Adrenal gland (tissue), 9 donors: ENCODE measurements at regions not wholly inside any gene's neighbourhood (a gene's known extent, or its start where the extent isn't known, plus 50 kb on each side); places are given as distances from the start of the nearest gene placed in this dataset.

Experiments
- DNase-seq, 7 donors: peaks; one replicate each; pipeline ENCODE4 v3.0.0-alpha.2; 2019 to 2020
- H3K27ac ChIP-seq, 5 donors: fragments of 200-600 bp; sonication (generic) in 4 of 5; 1 replicate in 3 of 5; 2 replicates in 2 of 5; pipeline versions ENCODE4 v1.5.1 to v1.8.0; 2016 to 2020; ENCODE audit warnings: mild to moderate bottlenecking in 1 of 5
- H3K27me3 ChIP-seq: fragments of 200-600 bp; 2 replicates; pipeline ENCODE4 v1.8.0; 2021
- H3K36me3 ChIP-seq, 2 donors: fragments of 200-600 bp; replicated peaks in 1 of 2; 1 replicate in 1 of 2; 2 replicates in 1 of 2; pipeline versions ENCODE4 v1.5.1 to v1.8.0; 2018 to 2022
- H3K4me1 ChIP-seq, 2 donors: fragments of 200-600 bp; replicated peaks in 1 of 2; 1 replicate in 1 of 2; 2 replicates in 1 of 2; pipeline versions ENCODE4 v1.5.1 to v1.8.0; 2018 to 2021
- H3K4me3 ChIP-seq, 4 donors: fragments of 200-600 bp; sonication (generic) in 3 of 4; one replicate each; pipeline ENCODE4 v1.5.1; 2016 to 2018
- H3K9me3 ChIP-seq, 3 donors: fragments of 200-600 bp; sonication (generic) in 1 of 3; replicated peaks in 1 of 3; 1 replicate in 2 of 3; 2 replicates in 1 of 3; pipeline versions ENCODE4 v1.5.1 to v1.8.0; 2016 to 2021
- POLR2A ChIP-seq, 2 donors: fragments of 450-650 bp; IDR thresholded peaks; one replicate each; pipeline ENCODE4 v1.6.1; 2017; ENCODE audit warnings: antibody characterized with exemption in 2 of 2, mild to moderate bottlenecking in 2 of 2, moderate library complexity in 1 of 2
- WGBS, 4 donors: extraction: QIAGEN DNeasy Blood & Tissue Kit in 2 of 4; methylation state at CpG; one replicate each; pipeline versions ENCODE4 v1.1.5 to v1.1.7; 2013 to 2017; 5-methylcytosine and 5-hydroxymethylcytosine counted together
- intact Hi-C, 2 donors: fragments of 100-400 bp; cut with DNase I; formaldehyde crosslinking; loops; one replicate each; pipeline versions ENCODE4 v1.14.1 to v1.15.0; 2022 to 2023
- TF ChIP-seq, protein P1 (sequence below), 6 experiments: fragments of 450-650 bp in 4 of 6; fragments of 200-600 bp in 2 of 6; sonication (generic) in 1 of 6; IDR thresholded peaks; 1 replicate in 5 of 6; 2 replicates in 1 of 6; pipeline versions ENCODE4 v1.5.1 to v1.8.0; 2016 to 2021; ENCODE audit warnings: antibody characterized with exemption in 6 of 6, mild to moderate bottlenecking in 2 of 6, moderate library complexity in 1 of 6
- donor health status: healthy with polysubstance abuse.
- donor health status: Bipolar disorder and iron deficiency.
- donor health status: DM: yes; HTN: yes; CAD: no.
- donor health status: DM: no; HTN: no; CAD: no.
- donor health status: DM: no; HTN: no; CAD: no.

DNA sequence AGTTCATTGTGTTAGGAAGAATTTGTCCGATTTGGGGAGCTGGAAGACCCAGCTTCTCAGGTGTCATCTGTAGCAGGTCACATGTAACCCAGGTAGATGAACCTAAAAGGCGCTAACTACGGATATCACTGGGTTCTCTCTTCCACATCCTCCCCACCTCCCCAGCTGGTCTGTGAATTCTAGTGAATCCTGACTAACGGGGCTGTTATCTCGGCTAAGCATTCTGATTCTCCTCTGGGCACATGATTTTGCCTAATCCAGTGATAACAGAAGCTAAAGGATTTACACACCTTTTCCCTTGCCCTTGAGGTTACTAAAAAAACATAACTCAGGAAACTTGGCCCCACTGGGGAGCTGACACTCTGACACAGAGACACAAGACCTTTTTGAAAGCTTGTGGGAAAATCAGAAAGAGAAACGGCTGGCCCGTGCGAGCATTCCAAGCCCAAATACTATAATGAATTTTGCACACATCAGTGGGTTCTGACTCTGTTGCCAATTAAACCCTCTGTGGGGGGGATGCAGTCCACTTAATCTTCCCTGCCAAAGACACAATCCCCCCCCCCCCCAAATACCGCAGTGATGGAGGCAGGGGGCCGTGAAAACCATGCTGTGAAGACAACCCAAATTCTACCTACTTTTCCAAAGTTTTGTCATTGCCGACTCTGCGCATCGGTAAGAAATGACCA, 81.0 kb upstream of the FZD10 start:
- Histone ChIP-seq H3K27ac (no peak overlapping the region), H3K27me3 (no peaks in the 10 kb centered on the region), H3K4me3 (no peak overlapping the region), H3K36me3 (no peaks in the 10 kb centered on the region), H3K4me1 (no peaks in the 10 kb centered on the region), H3K9me3 (no peaks in the 10 kb centered on the region)
- TF ChIP-seq, protein P1, sequence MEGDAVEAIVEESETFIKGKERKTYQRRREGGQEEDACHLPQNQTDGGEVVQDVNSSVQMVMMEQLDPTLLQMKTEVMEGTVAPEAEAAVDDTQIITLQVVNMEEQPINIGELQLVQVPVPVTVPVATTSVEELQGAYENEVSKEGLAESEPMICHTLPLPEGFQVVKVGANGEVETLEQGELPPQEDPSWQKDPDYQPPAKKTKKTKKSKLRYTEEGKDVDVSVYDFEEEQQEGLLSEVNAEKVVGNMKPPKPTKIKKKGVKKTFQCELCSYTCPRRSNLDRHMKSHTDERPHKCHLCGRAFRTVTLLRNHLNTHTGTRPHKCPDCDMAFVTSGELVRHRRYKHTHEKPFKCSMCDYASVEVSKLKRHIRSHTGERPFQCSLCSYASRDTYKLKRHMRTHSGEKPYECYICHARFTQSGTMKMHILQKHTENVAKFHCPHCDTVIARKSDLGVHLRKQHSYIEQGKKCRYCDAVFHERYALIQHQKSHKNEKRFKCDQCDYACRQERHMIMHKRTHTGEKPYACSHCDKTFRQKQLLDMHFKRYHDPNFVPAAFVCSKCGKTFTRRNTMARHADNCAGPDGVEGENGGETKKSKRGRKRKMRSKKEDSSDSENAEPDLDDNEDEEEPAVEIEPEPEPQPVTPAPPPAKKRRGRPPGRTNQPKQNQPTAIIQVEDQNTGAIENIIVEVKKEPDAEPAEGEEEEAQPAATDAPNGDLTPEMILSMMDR (IDR thresholded peaks at IDR 0.05), result no peak
- TF ChIP-seq POLR2A (IDR thresholded peaks at IDR 0.05), result no peak
- no peak for DNase-seq
- intact Hi-C loops, result no loop called here
- WGBS, 4 donors, result 44 to 45% (median 44%) methylated on average over 13 of the region's 13 CpGs

DNA sequence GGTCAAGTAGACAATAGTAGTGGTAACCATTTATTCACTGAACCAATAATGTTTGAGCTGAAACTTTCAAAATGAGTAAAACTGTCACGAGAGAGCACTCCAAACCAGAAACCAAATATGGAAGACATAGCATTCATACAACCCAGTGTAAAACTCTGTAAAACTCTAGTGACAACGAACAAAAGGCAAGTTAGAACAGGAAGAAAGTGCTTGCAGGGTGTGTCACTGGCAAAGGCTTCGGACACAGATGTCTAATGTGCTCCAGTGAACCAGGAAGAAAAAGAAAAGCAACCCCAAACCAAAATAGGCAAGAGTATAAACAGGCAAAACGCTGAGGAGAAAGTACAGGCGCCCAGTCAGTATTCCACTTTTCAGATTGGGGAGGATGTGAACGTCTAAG, 79.3 kb upstream of the FZD10 start:
- no peak for DNase-seq
- Histone ChIP-seq H3K27ac (no peak overlapping the region), H3K4me3 (no peak overlapping the region), H3K4me1 (no peaks in the 10 kb centered on the region), H3K27me3 (no peaks in the 10 kb centered on the region), H3K9me3 (no peaks in the 10 kb centered on the region), H3K36me3 (no peaks in the 10 kb centered on the region)
- 65 to 71% (median 68%) methylated on average over 6 of the region's 6 CpGs for WGBS, 4 donors
- TF ChIP-seq, protein P1 (IDR thresholded peaks at IDR 0.05), result no peak
- no peak for TF ChIP-seq POLR2A (IDR thresholded peaks at IDR 0.05)
- intact Hi-C loops, result no loop called here

DNA sequence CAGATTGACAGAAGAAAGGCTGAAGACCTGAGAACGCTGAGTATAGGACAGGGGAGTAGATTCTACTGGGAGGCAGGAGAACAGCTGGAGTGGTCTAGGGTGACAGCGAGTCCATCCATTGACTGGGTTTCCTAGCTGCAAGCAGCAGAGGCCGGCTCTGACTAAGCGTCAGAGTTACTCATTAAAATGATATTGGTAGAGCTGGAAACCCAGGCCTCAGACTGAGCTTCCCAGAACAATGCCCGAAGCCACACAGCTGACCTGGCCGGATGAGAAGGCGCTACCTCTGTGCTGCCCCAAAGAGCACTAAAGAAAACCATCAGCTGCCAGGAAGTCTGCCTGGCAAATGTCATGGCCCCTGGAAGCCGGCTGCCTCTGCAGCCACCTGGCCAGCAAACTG, 78.5 kb upstream of the FZD10 start:
- WGBS, 4 donors, result 80 to 88% (median 86%) methylated on average over 4 to 8 of the region's 8 CpGs
- H3K4me1 ChIP-seq, result no peaks in the 10 kb centered on the region
- DNase-seq, result no peak
- no peak overlapping the region for H3K4me3 ChIP-seq
- intact Hi-C loops, result no loop called here
- no peaks in the 10 kb centered on the region for H3K9me3 ChIP-seq
- H3K36me3 ChIP-seq, result no peaks in the 10 kb centered on the region
- H3K27ac ChIP-seq, result no peak overlapping the region
- TF ChIP-seq, protein P1 (IDR thresholded peaks at IDR 0.05), result no peak
- no peak for TF ChIP-seq POLR2A (IDR thresholded peaks at IDR 0.05)
- H3K27me3 ChIP-seq, result no peaks in the 10 kb centered on the region

DNA sequence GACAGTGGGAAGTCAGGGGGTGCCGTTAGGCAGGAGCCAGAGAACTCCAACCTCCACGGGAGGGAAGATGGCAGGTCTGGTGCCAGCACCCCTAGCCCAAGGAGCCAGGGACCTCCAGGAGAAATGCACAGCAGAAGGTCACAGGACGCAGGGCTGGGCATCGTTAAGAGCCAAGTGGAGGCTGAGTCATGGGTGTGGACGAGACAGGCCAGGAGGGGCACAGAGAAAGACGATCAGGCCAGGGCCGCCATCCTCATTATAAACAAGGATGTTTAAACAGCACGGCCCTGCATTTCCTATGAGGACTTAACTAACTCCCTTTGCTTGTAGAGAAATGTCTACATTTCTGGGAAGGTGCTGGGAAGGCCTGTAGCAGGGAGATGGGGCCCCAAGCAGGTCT, 77.9 kb upstream of the FZD10 start:
- DNase-seq, result no peak
- H3K4me1 ChIP-seq, result no peaks in the 10 kb centered on the region
- H3K4me3 ChIP-seq, result no peak overlapping the region
- H3K27ac ChIP-seq, result no peak overlapping the region
- no peaks in the 10 kb centered on the region for H3K36me3 ChIP-seq
- H3K27me3 ChIP-seq, result no peaks in the 10 kb centered on the region
- 63 to 82% (median 69%) methylated on average over 8 of the region's 8 CpGs for WGBS, 4 donors
- TF ChIP-seq, protein P1 (IDR thresholded peaks at IDR 0.05), result no peak
- no peak for TF ChIP-seq POLR2A (IDR thresholded peaks at IDR 0.05)
- no peaks in the 10 kb centered on the region for H3K9me3 ChIP-seq
- intact Hi-C loops, result no loop called here
